IMR-90 (cell line): ENCODE measurements at regions not wholly inside any gene's neighbourhood (a gene's known extent, or its start where the extent isn't known, plus 50 kb on each side); places are given as distances from the start of the nearest gene placed in this dataset.
"Not testable (repeated sequence)": the region's sequence is repeated elsewhere in the genome, so short reads cannot be mapped to it uniquely, and the experiment has no call there.

ENCODE experiments used
- ATAC-seq: fragments of 200-7000 bp; cut with Tn5 transposase; 2 replicates; pipeline ENCODE4 v1.9.1; 2020; ENCODE audit warnings: low read depth, mild to moderate bottlenecking, moderate library complexity
- BruUV-seq: library from RNA; stranded (reverse); fragments of 400-500 nt; replicated peaks from 2 replicates; lab custom pipeline; 2021; lab: Mats Ljungman, UMichigan
- CTCF ChIA-PET: fragments of 300-600 bp; formaldehyde crosslinking; extraction: SDS; loops from one replicate; lab custom pipeline; 2021; ENCODE audit warnings: antibody characterized with exemption; lab: Yijun Ruan, JAX
- POLR2A ChIA-PET: fragments of 300-600 bp; sonication (Branson Sonifier 250); formaldehyde crosslinking; loops from one replicate; lab custom pipeline; 2022; ENCODE audit warnings: antibody characterized with exemption; ENCODE audit not compliant: unreplicated experiment; lab: Charles Lee
- DNase-seq: peaks from one replicate; pipeline ENCODE4 v3.0.0; 2013
- H2AFZ ChIP-seq: replicated peaks from 2 replicates; pipeline ENCODE3; 2013; ENCODE audit warnings: low read length, mild to moderate bottlenecking; ENCODE audit not compliant: poor library complexity
- H2AK5ac ChIP-seq: 2 replicates; pipeline ENCODE4 v1.6.1; 2013; ENCODE audit warnings: low read depth, low read length, inconsistent platforms
- H2AK9ac ChIP-seq: replicated peaks from 2 replicates; pipeline ENCODE3; 2013; ENCODE audit warnings: mild to moderate bottlenecking, low read depth, low read length, moderate library complexity; ENCODE audit not compliant: poor library complexity
- H2BK120ac ChIP-seq: 2 replicates; pipeline ENCODE4 v1.6.1; 2013; ENCODE audit warnings: low read depth, low read length, inconsistent platforms
- H2BK15ac ChIP-seq: 3 replicates; pipeline ENCODE4 v1.6.1; 2013; ENCODE audit warnings: low read depth, low read length, inconsistent platforms
- H2BK20ac ChIP-seq: 2 replicates; pipeline ENCODE4 v1.6.1; 2013; ENCODE audit warnings: low read depth, mild to moderate bottlenecking, inconsistent platforms, low read length, moderate library complexity
- H2BK5ac ChIP-seq: 2 replicates; pipeline ENCODE4 v1.6.1; 2013; ENCODE audit warnings: mild to moderate bottlenecking, low read depth, low read length, inconsistent platforms; ENCODE audit not compliant: poor library complexity, severe bottlenecking
- H3K14ac ChIP-seq: replicated peaks from 2 replicates; pipeline ENCODE4 v1.6.1; 2013; ENCODE audit warnings: low read depth, low read length, inconsistent platforms
- H3K18ac ChIP-seq: 2 replicates; pipeline ENCODE4 v1.6.1; 2013; ENCODE audit warnings: low read depth, low read length, control low read depth
- H3K23ac ChIP-seq: 2 replicates; pipeline ENCODE4 v1.6.1; 2013; ENCODE audit warnings: low read depth, low read length, inconsistent platforms
- H3K27ac ChIP-seq: 2 replicates; pipeline ENCODE4 v1.5.1; 2013; ENCODE audit warnings: mild to moderate bottlenecking, control low read depth, low read length; ENCODE audit not compliant: insufficient read depth
- H3K27me3 ChIP-seq: 2 replicates; pipeline ENCODE4 v1.6.1; 2013; ENCODE audit warnings: low read length; ENCODE audit not compliant: control insufficient read depth, insufficient read depth
- H3K36me3 ChIP-seq: 2 replicates; pipeline ENCODE4 v1.6.1; 2013; ENCODE audit warnings: low read length, mixed read lengths; ENCODE audit not compliant: control insufficient read depth, insufficient read depth
- H3K4ac ChIP-seq: 2 replicates; pipeline ENCODE4 v1.6.1; 2013; ENCODE audit warnings: low read depth, low read length, inconsistent platforms
- H3K4me1 ChIP-seq: 2 replicates; pipeline ENCODE4 v1.6.1; 2013; ENCODE audit warnings: low read length, mixed read lengths; ENCODE audit not compliant: control insufficient read depth, insufficient read depth
- H3K4me2 ChIP-seq: 2 replicates; pipeline ENCODE4 v1.6.1; 2013; ENCODE audit warnings: low read depth, mild to moderate bottlenecking, control low read depth, low read length, moderate library complexity
- H3K4me3 ChIP-seq: 2 replicates; pipeline ENCODE4 v1.5.1; 2013; ENCODE audit warnings: low read depth, mild to moderate bottlenecking, control low read depth, low read length, moderate library complexity; ENCODE audit not compliant: insufficient read depth
- H3K56ac ChIP-seq: 2 replicates; pipeline ENCODE4 v1.6.1; 2013; ENCODE audit warnings: low read length, inconsistent platforms; ENCODE audit not compliant: insufficient read depth; ENCODE audit errors: extremely low read depth
- H3K79me1 ChIP-seq, 2 experiments: 2 replicates each; pipeline ENCODE4 v1.6.1; 2013; ENCODE audit warnings: low read length in 2 of 2, inconsistent platforms in 1 of 2, low read depth in 1 of 2
- H3K9ac ChIP-seq: 2 replicates; pipeline ENCODE4 v1.6.1; 2013; ENCODE audit warnings: low read depth, low read length, control low read depth
- H3K9me1 ChIP-seq: 2 replicates; pipeline ENCODE4 v1.6.1; 2013; ENCODE audit warnings: low read length, inconsistent platforms; ENCODE audit not compliant: insufficient read depth
- H3K9me3 ChIP-seq: 2 replicates; pipeline ENCODE4 v1.6.1; 2013; ENCODE audit warnings: low read length; ENCODE audit not compliant: control insufficient read depth, insufficient read depth
- H4K20me1 ChIP-seq: 2 replicates; pipeline ENCODE4 v1.6.1; 2013; ENCODE audit warnings: low read length, inconsistent platforms; ENCODE audit not compliant: insufficient read depth
- H4K5ac ChIP-seq: 2 replicates; pipeline ENCODE4 v1.6.1; 2013; ENCODE audit warnings: mild to moderate bottlenecking, low read depth, low read length, control low read depth
- H4K8ac ChIP-seq, 2 experiments: 2 replicates each; pipeline ENCODE4 v1.6.1; 2013; ENCODE audit warnings: low read depth in 2 of 2, low read length in 2 of 2, control low read depth in 1 of 2, inconsistent platforms in 1 of 2
- H4K91ac ChIP-seq: 2 replicates; pipeline ENCODE4 v1.6.1; 2013; ENCODE audit warnings: low read depth, low read length, inconsistent platforms; ENCODE audit not compliant: insufficient read depth
- WGBS, 2 experiments: methylation state at CpG; one replicate each; pipeline versions ENCODE4 v1.1.5 to v1.1.7; 2013; ENCODE audit warnings: missing lambda C conversion rate in 2 of 2; ENCODE audit not compliant: insufficient read length in 1 of 2; ENCODE audit errors: extremely low coverage in 2 of 2; 5-methylcytosine and 5-hydroxymethylcytosine counted together
- dilution Hi-C: fragments of 300-500 bp; cut with HindIII; formaldehyde crosslinking; loops from one replicate; pipeline ENCODE4 v1.14.3; 2018; ENCODE audit warnings: low sequenced_read_pairs; ENCODE audit not compliant: unreplicated experiment
- in situ Hi-C: fragments of 300-500 bp; cut with MboI; formaldehyde crosslinking; loops from 3 replicates; pipeline ENCODE4 v1.14.3; 2019; ENCODE audit warnings: low sequenced_read_pairs, inconsistent platforms, mixed read lengths
- intact Hi-C: fragments of 100-400 bp; cut with micrococcal nuclease; formaldehyde crosslinking; loops from 2 replicates; pipeline ENCODE4 v1.10.0; 2022

DNA sequence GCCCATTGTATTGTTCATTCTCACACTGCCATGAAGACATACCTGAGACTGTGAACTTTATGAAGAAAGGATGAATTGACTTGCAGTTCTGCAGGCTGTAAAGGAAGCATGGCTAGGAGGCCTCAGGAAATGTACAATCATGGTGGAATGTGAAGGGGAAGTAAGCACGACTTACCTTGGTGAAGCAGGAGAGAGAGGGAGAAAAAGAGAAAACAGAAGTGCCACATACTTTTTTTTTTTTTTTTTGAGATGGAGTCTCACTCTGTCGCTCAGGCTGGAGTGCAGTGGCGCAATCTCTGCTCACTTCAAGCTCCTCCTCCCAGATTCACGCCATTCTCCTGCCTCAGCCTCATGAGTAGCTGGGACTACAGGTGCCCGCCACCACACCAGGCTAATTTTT lies 871.9 kb upstream of the B3GALT2 start:
- H2BK15ac ChIP-seq, BruUV-seq, H3K56ac ChIP-seq, H3K4me3 ChIP-seq, H2BK120ac ChIP-seq, H4K8ac ChIP-seq, ATAC-seq, H4K5ac ChIP-seq, H2BK5ac ChIP-seq, H3K9me1 ChIP-seq, H3K9me3 ChIP-seq, H3K4me1 ChIP-seq, H3K36me3 ChIP-seq, H3K14ac ChIP-seq, H4K91ac ChIP-seq, H3K23ac ChIP-seq, H4K20me1 ChIP-seq, in situ Hi-C loops, dilution Hi-C loops, H3K79me1 ChIP-seq, H3K27me3 ChIP-seq, H2AK5ac ChIP-seq, H3K4ac ChIP-seq, H2AFZ ChIP-seq, intact Hi-C loops, POLR2A ChIA-PET, H2AK9ac ChIP-seq, H2BK20ac ChIP-seq, DNase-seq, H3K4me2 ChIP-seq, H3K9ac ChIP-seq, H3K18ac ChIP-seq, H3K27ac ChIP-seq, CTCF ChIA-PET: not testable (repeated sequence)
- WGBS, 2 experiments, result no CpG with 5 or more reads among the region's 5 CpGs
